NT2/D1 (cell line): ENCODE measurements at regions not wholly inside any gene's neighbourhood (a gene's known extent, or its start where the extent isn't known, plus 50 kb on each side); places are given as distances from the start of the nearest gene placed in this dataset.

Source experiments
- DNase-seq: peaks from one replicate; pipeline ENCODE4 v3.0.0-alpha.2; 2011; ENCODE audit warnings: low read depth, low spot score
- H3K27me3 ChIP-seq: 2 replicates; pipeline ENCODE4 v1.6.0; 2011; ENCODE audit warnings: mild to moderate bottlenecking; ENCODE audit not compliant: insufficient read length, insufficient read depth
- H3K36me3 ChIP-seq: 2 replicates; pipeline ENCODE4 v1.6.1; 2011; ENCODE audit warnings: mild to moderate bottlenecking, low read length, mixed read lengths; ENCODE audit not compliant: insufficient read depth, insufficient read length
- H3K4me1 ChIP-seq: 2 replicates; pipeline ENCODE4 v1.5.1; 2011; ENCODE audit not compliant: insufficient read depth, insufficient read length
- H3K4me3 ChIP-seq: 2 replicates; pipeline ENCODE4 v1.5.1; 2011; ENCODE audit warnings: low read depth; ENCODE audit not compliant: insufficient read length
- H3K9ac ChIP-seq: 2 replicates; pipeline ENCODE4 v1.6.0; 2011; ENCODE audit warnings: low read depth; ENCODE audit not compliant: insufficient read length
- H3K9me3 ChIP-seq: 2 replicates; pipeline ENCODE4 v1.5.1; 2011; ENCODE audit warnings: mild to moderate bottlenecking, low read length; ENCODE audit not compliant: insufficient read depth
- SUZ12 ChIP-seq: IDR thresholded peaks from 2 replicates; pipeline ENCODE4 v1.6.1; 2011; ENCODE audit not compliant: insufficient read length, insufficient read depth; ENCODE audit errors: extremely low read depth
- YY1 ChIP-seq: IDR thresholded peaks from 2 replicates; pipeline ENCODE4 v1.6.1; 2011; ENCODE audit not compliant: insufficient read length, insufficient read depth
- ZNF274 ChIP-seq: IDR thresholded peaks from 2 replicates; pipeline ENCODE4 v1.6.1; 2011; ENCODE audit warnings: mild to moderate bottlenecking, low read depth, low read length

DNA sequence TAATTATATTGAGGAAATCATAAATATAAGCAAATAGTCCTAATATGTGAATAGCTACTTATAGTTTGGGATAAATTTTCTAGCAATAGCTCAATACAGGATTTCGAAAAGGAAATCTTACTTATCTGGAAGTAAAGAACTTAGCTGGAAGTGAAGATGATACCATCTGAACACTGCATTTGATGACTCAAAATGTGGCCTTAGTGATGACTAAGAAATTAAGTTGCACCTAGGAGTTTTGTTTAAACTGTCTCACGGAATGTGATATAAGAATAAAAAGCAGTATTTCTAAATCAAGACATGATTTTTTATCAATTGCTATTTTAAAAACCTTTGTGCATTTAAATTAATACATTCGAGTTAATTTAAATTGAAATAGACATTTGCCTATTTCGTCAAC lies 91.2 kb downstream of the EOMES start:
- H3K9me3 ChIP-seq, result no peaks in the 10 kb centered on the region
- no peaks in the 10 kb centered on the region for H3K27me3 ChIP-seq
- H3K36me3 ChIP-seq, result no peaks in the 10 kb centered on the region
- no peak overlapping the region for H3K9ac ChIP-seq
- no peak for DNase-seq
- H3K4me1 ChIP-seq, result no peaks in the 10 kb centered on the region
- H3K4me3 ChIP-seq, result no peak overlapping the region
- TF ChIP-seq ZNF274 (no peak), SUZ12 (no peak), YY1 (no peak)

GRCh38 chr3:27629366-27629765 lies 92.8 kb downstream of the EOMES start:
- Histone ChIP-seq H3K9ac (no peak overlapping the region), H3K27me3 (no peaks in the 10 kb centered on the region), H3K36me3 (no peaks in the 10 kb centered on the region), H3K4me1 (no peaks in the 10 kb centered on the region), H3K9me3 (no peaks in the 10 kb centered on the region), H3K4me3 (no peak overlapping the region)
- no peak for DNase-seq
- no peak for TF ChIP-seq SUZ12
- no peak for TF ChIP-seq YY1
- TF ChIP-seq ZNF274, result no peak

- Histone ChIP-seq H3K9ac (no peak overlapping the region), H3K9me3 (no peaks in the 10 kb centered on the region), H3K27me3 (no peaks in the 10 kb centered on the region), H3K4me1 (no peaks in the 10 kb centered on the region), H3K36me3 (no peaks in the 10 kb centered on the region), H3K4me3 (no peak overlapping the region)
- TF ChIP-seq YY1, result no peak
- TF ChIP-seq ZNF274, result no peak
- TF ChIP-seq SUZ12, result no peak
- no peak for DNase-seq
These were observed 93.9 kb downstream of the EOMES start for GRCh38 chr3:27628026-27628750.

DNA sequence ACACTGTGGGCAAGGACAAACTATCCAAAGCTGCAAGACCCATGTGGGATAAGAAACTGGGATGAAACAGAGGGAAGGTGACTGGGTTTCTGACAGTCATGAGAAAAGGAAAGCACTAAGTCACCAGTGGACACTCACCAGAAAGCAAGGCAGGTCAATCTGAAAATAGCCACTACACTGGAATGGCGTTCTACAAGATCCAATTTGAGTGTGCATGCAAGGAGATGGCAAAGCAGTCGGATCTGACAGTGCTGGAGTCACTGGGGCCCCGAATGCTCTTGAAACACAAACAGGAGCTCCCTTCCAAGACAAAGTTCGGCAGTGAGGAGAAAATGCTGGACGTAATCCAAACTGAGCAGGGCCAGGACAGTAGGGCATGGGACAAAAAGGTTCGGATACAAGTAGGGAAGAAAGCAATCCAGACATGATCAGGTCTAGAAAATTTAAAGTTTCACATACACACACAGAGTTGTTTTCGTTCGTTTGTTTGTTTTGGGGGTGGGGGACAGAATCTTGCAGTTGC lies 95.5 kb downstream of the EOMES start:
- TF ChIP-seq SUZ12 (no peak), YY1 (no peak), ZNF274 (no peak)
- Histone ChIP-seq H3K9ac (no peak overlapping the region), H3K36me3 (no peaks in the 10 kb centered on the region), H3K27me3 (no peaks in the 10 kb centered on the region), H3K9me3 (no peaks in the 10 kb centered on the region), H3K4me3 (no peak overlapping the region), H3K4me1 (no peaks in the 10 kb centered on the region)
- DNase-seq, result no peak

- Histone ChIP-seq H3K4me1 (no peaks in the 10 kb centered on the region), H3K27me3 (no peaks in the 10 kb centered on the region), H3K4me3 (no peak overlapping the region), H3K9ac (no peak overlapping the region), H3K9me3 (no peaks in the 10 kb centered on the region), H3K36me3 (no peaks in the 10 kb centered on the region)
- no peak for TF ChIP-seq ZNF274
- no peak for TF ChIP-seq SUZ12
- TF ChIP-seq YY1, result no peak
- DNase-seq, result no peak
These were observed 96.3 kb downstream of the EOMES start for GRCh38 chr3:27625864-27626263.

DNA sequence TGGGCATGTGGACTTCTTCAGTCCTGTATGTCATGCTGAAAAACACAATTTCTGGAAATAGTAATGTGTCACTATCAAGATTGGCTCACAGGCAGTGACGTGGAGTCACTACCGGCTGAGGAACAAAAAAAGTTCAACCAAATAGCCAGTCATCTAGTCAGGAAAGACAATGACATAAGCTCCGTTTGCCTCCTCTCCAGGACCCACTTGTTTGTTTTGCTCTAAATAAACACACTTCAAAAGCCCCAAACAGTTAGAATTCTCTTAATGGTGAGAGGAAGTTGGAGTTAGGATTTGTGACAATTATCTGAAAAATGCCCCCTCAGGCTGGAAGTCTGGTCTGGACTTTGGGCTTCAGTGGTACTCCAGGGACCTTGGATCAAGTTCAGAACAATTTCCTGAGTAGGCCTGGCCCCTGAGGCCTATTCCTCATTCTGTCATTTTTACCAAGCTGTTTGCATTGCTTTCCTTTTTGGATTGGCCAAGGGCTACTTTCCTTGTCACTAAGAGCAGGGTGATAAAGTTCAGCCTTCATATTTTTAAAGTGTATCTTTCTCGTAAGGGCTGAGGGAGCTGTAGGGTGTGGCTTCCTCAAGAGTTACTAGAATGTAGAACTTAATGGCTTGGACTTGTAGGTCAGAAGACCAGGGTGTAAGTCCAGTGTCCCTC lies 98.9 kb downstream of the EOMES start:
- Histone ChIP-seq H3K9me3 (no peaks in the 10 kb centered on the region), H3K9ac (no peak overlapping the region), H3K4me3 (no peak overlapping the region), H3K27me3 (no peaks in the 10 kb centered on the region), H3K36me3 (no peaks in the 10 kb centered on the region), H3K4me1 (no peaks in the 10 kb centered on the region)
- DNase-seq, result no peak
- TF ChIP-seq YY1, result no peak
- TF ChIP-seq ZNF274, result no peak
- no peak for TF ChIP-seq SUZ12

DNA sequence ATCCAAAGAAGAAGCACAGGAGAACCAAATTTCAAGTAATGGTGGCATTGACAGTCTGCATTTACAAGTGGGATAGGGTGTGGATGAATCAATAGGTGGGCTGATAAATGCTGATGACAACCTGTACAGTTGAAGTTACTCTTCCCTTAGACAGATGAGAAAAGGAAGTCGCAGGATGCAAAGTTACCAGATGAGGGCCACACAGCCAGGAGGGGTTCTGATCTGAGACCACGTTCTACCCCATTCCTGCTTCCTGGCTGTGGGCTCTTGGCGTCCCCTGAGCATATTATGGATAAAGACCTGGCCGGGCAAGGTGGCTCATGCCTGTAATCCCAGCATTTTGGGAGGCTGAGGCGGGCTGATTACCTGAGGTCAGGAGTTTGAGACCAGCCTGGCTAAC lies 104.6 kb downstream of the EOMES start:
- H3K4me3 ChIP-seq, result no peak overlapping the region
- no peaks in the 10 kb centered on the region for H3K36me3 ChIP-seq
- peaks cover 18% of the 10 kb centered on the region for H3K9me3 ChIP-seq
- TF ChIP-seq YY1 (no peak), ZNF274 (no peak), SUZ12 (no peak)
- H3K9ac ChIP-seq, result no peak overlapping the region
- H3K27me3 ChIP-seq, result no peaks in the 10 kb centered on the region
- no peak for DNase-seq
- H3K4me1 ChIP-seq, result no peaks in the 10 kb centered on the region
